C4-2B (cell line): ENCODE measurements at regions not wholly inside any gene's neighbourhood (a gene's known extent, or its start where the extent isn't known, plus 50 kb on each side); places are given as distances from the start of the nearest gene placed in this dataset.

Experiments
- ZFX ChIP-seq: fragments of 450-650 bp; IDR thresholded peaks from 2 replicates; pipeline ENCODE4 v1.6.1; 2017
- TF ChIP-seq, protein P1 (sequence below): fragments of 450-650 bp; conservative IDR thresholded peaks from 2 replicates; pipeline ENCODE4 v1.5.1; 2017; ENCODE audit warnings: mild to moderate bottlenecking

DNA sequence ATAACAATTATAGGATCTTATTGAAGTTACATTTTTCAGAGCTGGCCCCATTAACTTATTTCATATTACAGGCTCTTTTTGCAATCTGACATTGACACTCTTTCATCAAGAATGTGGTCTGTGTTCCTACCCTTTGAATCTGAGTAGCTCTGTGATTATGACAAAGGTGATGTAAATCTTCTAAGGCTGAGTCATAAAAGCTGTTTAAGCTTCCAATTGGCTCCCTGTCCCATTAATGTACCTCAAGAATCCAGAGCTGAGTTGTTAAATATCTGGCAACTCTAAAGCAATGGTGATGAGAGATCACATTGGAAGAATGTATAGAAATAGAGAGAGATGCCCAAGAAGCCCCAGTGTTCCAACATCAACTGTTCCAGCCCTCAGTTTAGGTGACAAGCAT is 178.5 kb upstream of the DEPDC1 start:
- TF ChIP-seq, protein P1, sequence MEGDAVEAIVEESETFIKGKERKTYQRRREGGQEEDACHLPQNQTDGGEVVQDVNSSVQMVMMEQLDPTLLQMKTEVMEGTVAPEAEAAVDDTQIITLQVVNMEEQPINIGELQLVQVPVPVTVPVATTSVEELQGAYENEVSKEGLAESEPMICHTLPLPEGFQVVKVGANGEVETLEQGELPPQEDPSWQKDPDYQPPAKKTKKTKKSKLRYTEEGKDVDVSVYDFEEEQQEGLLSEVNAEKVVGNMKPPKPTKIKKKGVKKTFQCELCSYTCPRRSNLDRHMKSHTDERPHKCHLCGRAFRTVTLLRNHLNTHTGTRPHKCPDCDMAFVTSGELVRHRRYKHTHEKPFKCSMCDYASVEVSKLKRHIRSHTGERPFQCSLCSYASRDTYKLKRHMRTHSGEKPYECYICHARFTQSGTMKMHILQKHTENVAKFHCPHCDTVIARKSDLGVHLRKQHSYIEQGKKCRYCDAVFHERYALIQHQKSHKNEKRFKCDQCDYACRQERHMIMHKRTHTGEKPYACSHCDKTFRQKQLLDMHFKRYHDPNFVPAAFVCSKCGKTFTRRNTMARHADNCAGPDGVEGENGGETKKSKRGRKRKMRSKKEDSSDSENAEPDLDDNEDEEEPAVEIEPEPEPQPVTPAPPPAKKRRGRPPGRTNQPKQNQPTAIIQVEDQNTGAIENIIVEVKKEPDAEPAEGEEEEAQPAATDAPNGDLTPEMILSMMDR = no peak
- no peak for TF ChIP-seq ZFX
